Dendritic cell treated with granulocyte-macrophage colony-stimulating factor and Interleukin-4, amounts not matched to agents 40 ng/mL and 50 ng/mL, for 4 days (primary cell): ENCODE measurements at regions not wholly inside any gene's neighbourhood (a gene's known extent, or its start where the extent isn't known, plus 50 kb on each side); places are given as distances from the start of the nearest gene placed in this dataset.
A peak's percentile ranks its signal among the peaks of the same experiment; 100 is the strongest.

Source experiments
- H3K27ac Mint-ChIP-seq: one replicate; pipeline ENCODE4 v1.8.0; 2022; ENCODE audit warnings: mild to moderate bottlenecking, mixed read lengths
- H3K27me3 Mint-ChIP-seq: one replicate; pipeline ENCODE4 v1.8.0; 2022; ENCODE audit warnings: mild to moderate bottlenecking, mixed read lengths
- H3K36me3 Mint-ChIP-seq: one replicate; pipeline ENCODE4 v1.8.0; 2022; ENCODE audit warnings: low read depth, mixed read lengths
- H3K4me1 Mint-ChIP-seq: one replicate; pipeline ENCODE4 v1.8.0; 2022; ENCODE audit warnings: low read depth, mixed read lengths
- H3K4me3 Mint-ChIP-seq: one replicate; pipeline ENCODE4 v1.8.0; 2022; ENCODE audit warnings: mild to moderate bottlenecking, moderate library complexity, mixed read lengths
- H3K9me3 Mint-ChIP-seq: one replicate; pipeline ENCODE4 v1.8.0; 2022; ENCODE audit warnings: mixed read lengths
- intact Hi-C: fragments of 100-400 bp; cut with micrococcal nuclease; formaldehyde crosslinking; loops from one replicate; pipeline ENCODE4 v1.15.0; 2022

DNA sequence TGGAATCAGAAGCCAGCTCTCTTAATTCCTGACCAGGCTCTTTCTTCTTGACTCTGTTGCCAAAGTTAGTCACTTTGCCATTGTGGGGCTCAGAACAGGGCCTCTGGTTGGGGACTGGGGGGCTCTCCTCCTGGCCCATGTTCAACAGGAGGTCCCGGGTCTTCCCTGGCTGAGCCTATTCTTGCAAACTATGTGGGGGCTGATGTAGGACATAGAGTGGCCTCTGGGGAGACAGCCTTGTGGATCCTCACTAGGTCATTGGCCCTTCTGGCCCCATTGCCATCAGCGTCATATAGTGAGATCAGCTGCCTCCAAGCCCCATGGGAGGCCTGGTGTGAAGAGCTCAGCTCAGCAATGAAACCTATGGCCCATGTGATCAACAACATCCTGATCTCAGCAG lies 77.6 kb upstream of the LEP start:
- Mint-ChIP-seq H3K27ac (no peak overlapping the region), H3K9me3 (no peaks in the 10 kb centered on the region), H3K4me3 (no peak overlapping the region), H3K36me3 (no peaks in the 10 kb centered on the region), H3K27me3 (peaks cover 82% of the 10 kb centered on the region), H3K4me1 (peaks cover 19% of the 10 kb centered on the region)
- intact Hi-C loops = no loop called here

DNA sequence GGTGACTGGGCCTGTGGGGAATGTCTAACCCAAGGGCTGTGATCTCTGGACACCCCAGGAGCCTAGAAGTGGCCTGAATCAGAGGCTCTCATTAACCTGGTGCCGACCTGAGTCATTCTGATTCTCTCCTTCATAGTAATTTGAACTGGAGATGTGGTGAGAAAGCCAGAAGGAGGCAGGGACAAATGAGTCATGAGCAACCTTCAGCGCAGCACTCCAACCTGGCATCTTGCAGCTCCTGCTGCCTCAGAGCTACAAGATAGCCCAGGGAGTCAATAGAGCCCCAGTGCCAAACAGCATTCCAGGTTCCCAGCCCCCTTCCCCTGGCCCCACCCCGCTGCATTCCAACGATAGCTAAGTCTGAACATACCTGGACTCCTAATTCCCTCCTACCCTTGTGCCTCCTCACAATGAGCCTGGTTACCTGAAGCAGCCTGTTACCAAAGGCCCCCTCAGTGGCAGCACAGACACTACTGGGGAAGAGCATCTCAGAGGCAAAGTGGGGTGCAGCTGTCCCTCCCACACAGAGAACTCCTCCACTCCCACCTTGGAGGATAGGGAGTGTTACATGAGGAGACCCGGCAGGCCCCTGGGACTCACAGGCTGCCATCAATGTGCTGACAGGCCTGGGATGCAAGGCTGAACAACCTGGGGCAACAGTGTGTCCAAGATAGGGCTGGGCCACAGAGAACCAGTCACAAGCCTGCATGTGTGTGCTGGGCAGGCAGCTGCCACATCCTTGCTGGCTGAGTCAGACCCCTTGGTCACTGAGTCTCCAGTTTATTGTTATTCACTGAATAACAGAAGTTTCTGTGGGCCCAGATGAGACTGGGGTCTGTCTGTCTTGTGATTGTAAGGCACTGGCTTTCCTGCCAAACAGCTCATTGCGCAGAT lies 76.8 kb upstream of the LEP start:
- Mint-ChIP-seq H3K4me3 (no peak overlapping the region), H3K4me1 (peaks cover 23% of the 10 kb centered on the region), H3K36me3 (no peaks in the 10 kb centered on the region), H3K27me3 (peaks cover 87% of the 10 kb centered on the region), H3K9me3 (no peaks in the 10 kb centered on the region), H3K27ac (no peak overlapping the region)
- intact Hi-C loops = no loop called here

DNA sequence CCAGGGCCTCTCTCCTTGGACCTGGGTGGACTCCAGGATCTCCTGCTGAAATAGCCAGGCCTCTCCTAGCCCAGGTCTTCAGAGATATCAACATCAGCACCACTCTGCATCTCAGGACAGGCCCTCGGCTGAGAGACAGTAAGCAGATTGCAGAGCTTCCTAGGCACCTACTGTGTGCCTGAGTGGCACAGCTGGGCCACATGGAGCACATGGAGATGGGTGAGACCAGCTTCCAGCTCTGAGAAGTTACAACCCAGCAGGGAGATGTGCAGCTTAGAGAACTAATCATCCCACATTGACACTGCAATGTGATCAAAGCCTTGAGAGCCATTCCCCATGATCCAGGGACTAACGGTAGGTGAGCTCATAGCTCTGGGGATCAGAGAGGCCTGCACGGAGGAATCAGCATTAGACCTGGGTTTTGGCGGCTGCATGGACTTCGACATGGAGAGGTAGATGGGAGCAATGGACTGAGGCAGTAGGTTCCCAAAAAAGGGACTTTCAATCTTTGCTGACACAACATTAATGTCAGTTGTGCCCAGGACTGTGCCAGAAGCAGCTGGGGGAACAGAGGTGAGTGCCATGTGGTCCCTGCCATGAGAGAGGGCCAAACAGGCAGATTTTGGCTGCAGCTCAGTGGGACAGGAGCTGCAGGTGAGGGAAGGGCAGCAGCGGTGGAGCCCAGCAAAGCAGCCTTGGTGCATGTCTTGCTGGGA lies 76.0 kb upstream of the LEP start:
- Mint-ChIP-seq H3K9me3 (no peaks in the 10 kb centered on the region), H3K27ac (no peak overlapping the region), H3K36me3 (no peaks in the 10 kb centered on the region), H3K27me3 (peaks cover 88% of the 10 kb centered on the region), H3K4me1 (peaks cover 23% of the 10 kb centered on the region), H3K4me3 (no peak overlapping the region)
- intact Hi-C loops = no loop called here

DNA sequence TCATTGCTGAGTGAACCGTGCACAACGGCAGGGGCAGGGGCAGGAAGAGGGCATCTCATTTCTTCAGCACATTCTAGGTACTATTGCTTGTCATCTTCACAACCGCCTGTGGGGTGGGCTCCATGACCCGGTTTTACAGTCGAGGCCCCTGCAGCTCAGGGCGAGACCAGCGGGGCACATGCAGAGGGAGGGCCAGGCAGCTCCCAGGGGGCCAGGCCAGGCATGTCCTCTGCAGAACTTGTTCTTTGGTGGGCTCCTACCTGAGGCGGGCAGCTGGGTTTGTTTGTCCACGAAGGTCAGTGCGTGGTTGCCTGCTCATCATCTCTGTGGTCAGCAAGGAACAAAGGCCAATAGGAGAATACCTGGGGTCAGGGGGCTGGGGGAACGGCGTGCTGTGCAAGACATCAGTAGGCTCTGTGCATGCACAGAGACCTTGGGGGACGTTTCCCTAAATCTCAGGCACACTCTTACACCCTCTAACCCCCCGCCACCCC lies 75.1 kb upstream of the LEP start:
- no peak overlapping the region for H3K4me3 Mint-ChIP-seq
- peaks cover 90% of the 10 kb centered on the region for H3K27me3 Mint-ChIP-seq
- no peaks in the 10 kb centered on the region for H3K36me3 Mint-ChIP-seq
- peaks cover 23% of the 10 kb centered on the region for H3K4me1 Mint-ChIP-seq
- intact Hi-C loops = no loop called here
- H3K27ac Mint-ChIP-seq = no peak overlapping the region
- no peaks in the 10 kb centered on the region for H3K9me3 Mint-ChIP-seq

DNA sequence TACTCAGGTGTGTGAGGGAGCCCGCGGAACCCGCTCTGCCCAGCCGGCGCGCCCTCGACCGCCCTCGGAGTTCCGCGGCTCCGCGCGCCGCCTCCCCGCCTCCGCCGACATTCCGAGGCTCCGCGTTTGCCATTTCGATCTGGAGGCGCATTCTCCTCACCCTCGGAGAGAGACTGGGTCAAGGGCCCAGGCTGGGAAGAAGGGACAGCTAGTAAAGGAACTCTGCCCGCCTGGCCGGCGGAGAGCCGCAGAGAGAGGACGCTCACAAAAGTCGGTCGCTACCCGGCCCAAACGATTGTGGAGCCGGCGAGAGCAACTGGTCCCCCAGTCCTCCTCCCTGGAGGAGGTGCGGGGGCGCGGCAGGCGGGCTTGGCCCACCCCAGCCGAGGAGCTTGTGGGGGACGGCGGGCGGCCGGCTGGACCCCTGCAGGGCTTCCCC lies 74.5 kb upstream of the LEP start:
- H3K36me3 Mint-ChIP-seq = no peaks in the 10 kb centered on the region
- peak overlapping the region; percentile 76 for H3K4me3 Mint-ChIP-seq
- H3K4me1 Mint-ChIP-seq = peaks cover 23% of the 10 kb centered on the region
- no peak overlapping the region for H3K27ac Mint-ChIP-seq
- peaks cover 91% of the 10 kb centered on the region for H3K27me3 Mint-ChIP-seq
- intact Hi-C loops = no loop called here
- no peaks in the 10 kb centered on the region for H3K9me3 Mint-ChIP-seq

DNA sequence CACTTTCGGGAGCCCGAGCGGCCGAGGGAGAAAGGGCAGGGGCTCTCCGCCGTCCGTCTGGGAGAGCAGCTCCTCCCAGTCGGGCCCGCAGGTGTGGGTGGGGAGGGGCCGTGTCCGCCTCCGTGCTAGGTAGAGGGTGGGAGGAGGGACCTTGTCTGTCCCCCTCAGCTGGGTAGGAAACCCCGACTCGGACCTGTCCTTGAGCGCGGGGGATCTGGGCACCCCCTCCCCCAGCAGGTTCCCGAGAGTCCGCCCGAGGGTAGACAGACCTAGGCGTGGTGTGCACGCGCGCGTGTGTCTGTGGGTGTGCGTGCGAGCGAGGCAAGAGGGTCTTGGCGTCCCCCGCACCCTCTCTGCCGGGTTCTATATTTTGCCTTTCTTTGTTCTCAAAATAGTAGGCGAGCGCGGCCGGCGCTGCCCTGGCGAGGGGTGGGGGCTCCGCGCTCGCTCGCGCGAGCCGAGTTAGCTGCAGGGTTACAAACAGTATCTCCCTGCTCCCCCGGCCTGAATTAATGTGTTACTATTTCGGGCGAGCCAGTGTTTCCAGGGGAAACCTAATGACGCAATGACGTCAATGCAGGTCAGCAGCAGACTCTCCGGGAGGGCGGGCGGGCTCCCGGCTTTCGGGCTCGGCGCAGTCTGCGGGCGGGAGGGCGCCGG lies 73.9 kb upstream of the LEP start:
- Mint-ChIP-seq H3K27me3 (peaks cover 92% of the 10 kb centered on the region), H3K36me3 (no peaks in the 10 kb centered on the region), H3K9me3 (no peaks in the 10 kb centered on the region), H3K4me3 (peak overlapping the region; percentile 76), H3K4me1 (peaks cover 27% of the 10 kb centered on the region), H3K27ac (no peak overlapping the region)
- intact Hi-C loops = no loop called here

DNA sequence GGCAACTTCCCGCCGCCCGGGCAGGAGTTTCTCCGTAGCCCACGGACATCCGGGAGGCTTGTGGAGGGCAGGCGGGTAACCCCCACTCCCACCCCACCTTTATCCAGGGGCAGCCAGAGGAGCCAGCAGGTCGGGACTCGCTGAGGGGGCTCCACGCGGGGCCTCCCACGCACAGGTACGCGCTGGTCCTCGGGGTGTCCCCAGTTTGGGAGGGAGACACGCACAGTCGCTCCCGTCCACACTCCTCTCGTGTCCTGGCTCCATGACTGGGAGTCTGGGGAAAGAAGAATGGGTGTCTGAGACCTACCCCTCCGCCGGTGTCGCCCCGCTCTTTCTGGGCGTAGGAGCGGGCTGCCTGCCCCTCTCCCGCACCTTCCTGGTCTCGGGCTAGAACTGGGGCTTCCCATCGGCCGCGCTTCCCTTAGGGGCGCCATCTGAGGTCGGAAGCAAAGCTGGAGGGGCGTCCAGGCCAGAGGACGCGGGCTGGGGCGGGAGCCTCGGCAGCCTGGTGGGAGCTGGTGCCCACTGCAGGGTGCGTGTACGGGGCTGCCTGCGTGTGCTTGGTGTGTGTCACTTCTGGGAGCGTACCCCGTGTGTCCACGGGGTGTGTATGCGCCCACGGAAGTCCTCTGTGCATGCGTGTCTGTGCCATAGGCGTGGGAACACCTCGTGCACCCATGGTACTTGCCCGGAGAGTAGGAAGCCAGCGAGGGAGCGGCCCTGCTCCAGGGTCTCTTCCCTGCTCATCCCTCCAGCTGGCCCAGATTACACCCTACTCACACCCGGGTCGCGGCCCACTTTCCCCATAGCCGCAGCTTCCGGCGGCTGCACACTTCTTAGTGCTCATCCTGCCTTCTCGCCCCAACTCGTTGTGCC lies 73.0 kb upstream of the LEP start:
- Mint-ChIP-seq H3K4me1 (peaks cover 30% of the 10 kb centered on the region), H3K36me3 (no peaks in the 10 kb centered on the region), H3K27me3 (peaks cover 90% of the 10 kb centered on the region), H3K4me3 (peak overlapping the region; percentile 58), H3K27ac (no peak overlapping the region), H3K9me3 (no peaks in the 10 kb centered on the region)
- intact Hi-C loops = no loop called here

DNA sequence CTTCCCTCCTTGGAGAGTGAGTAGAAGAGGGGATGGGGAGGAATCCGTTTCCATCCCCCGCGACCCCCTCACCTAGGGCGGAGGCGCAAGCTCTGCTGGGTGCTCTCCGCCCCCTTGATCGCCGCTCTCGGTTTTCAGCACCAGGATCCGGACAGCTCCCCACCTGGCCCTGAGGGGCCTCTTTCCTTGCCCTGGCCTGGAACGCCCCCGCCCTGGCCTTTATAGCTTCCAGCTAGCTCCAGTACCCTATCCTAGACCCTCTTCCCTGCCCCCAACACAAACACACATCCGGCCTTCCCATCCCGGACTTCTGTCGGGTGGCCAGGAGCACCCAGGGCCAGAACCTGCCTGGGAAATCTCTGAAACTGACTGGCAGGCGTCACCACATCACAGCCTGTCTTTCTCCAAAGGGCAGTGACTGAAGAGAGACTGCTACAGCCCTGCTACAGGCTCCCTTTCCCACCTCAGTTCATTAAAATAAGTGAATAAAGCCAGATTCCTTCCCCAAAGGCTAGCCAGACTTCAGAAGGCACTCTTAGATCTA lies 72.3 kb upstream of the LEP start:
- H3K4me3 Mint-ChIP-seq = no peak overlapping the region
- intact Hi-C loops = no loop called here
- H3K27ac Mint-ChIP-seq = no peak overlapping the region
- H3K9me3 Mint-ChIP-seq = no peaks in the 10 kb centered on the region
- H3K4me1 Mint-ChIP-seq = peaks cover 30% of the 10 kb centered on the region
- no peaks in the 10 kb centered on the region for H3K36me3 Mint-ChIP-seq
- H3K27me3 Mint-ChIP-seq = peaks cover 87% of the 10 kb centered on the region

DNA sequence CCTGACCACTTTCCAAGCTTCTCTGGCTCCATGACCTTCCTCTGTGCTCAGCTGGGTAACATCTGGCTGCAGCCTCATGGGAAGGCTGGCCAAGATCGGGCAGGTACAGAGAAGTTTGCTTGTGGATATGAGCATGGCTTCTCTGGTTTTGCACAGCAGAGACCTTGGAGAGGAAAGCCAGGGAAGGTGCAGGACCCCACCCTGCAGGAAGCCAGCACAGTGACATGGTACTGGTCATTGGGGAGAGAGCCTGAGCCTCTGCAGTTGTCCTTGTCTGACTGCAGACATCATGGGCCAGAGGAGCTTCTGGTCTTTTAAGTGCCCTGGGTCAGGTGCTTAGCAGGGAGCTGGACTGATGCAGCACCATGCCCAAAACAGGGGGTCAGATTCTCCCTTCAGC lies 70.6 kb upstream of the LEP start:
- Mint-ChIP-seq H3K4me1 (peaks cover 46% of the 10 kb centered on the region), H3K27ac (no peak overlapping the region), H3K36me3 (no peaks in the 10 kb centered on the region), H3K27me3 (peaks cover 78% of the 10 kb centered on the region), H3K9me3 (no peaks in the 10 kb centered on the region), H3K4me3 (no peak overlapping the region)
- intact Hi-C loops = no loop called here

DNA sequence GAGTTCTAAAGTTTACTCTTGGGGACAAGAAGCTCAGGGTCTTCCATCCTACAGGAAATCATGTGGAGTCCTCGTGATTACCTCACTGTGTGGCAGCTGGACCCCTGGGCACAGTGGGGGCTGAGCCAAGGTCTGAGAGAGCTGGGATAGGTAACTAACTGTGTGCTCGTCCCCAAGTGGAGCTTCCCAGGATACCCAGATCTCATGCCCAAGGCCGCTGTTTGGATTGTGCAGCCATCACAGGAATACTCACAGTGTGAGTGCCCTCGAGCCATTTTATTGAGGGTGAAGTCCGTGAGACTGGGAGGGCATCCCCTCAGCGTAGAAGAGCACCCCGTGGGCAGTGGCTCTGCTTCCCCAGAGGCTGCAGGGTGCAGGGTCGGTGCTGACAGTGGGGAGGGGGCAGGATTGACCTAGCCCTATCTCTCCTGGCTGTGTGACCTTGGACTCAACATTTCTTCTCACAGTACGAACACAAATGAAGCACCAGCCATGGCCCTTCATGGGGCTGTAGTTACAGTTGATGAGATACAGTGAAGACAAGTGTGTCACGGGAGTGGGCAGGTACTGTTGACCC lies 69.6 kb upstream of the LEP start:
- Mint-ChIP-seq H3K27me3 (peaks cover 70% of the 10 kb centered on the region), H3K36me3 (no peaks in the 10 kb centered on the region), H3K4me3 (no peak overlapping the region), H3K9me3 (no peaks in the 10 kb centered on the region), H3K27ac (no peak overlapping the region), H3K4me1 (peaks cover 45% of the 10 kb centered on the region)
- intact Hi-C loops = no loop called here

DNA sequence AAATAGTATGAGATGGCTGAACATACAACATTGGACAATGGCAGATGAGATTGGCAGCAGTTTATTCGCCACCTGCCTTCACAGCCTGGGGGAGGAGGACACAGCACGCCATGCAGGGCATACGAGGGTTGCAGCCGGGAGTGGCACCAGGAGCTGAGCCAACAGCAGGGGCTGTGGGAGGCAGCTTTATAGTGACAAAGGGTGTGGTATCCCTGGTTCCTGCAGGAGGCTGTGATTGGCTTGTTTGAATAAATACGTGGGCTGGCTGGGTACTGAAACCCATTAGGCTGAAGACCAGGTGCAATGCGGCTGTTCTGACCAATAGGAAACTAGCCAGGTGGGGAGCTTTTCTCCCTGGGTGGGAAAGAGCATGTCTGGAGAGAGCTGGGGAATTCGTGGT lies 68.9 kb upstream of the LEP start:
- no peaks in the 10 kb centered on the region for H3K36me3 Mint-ChIP-seq
- intact Hi-C loops = no loop called here
- H3K27me3 Mint-ChIP-seq = peaks cover 70% of the 10 kb centered on the region

DNA sequence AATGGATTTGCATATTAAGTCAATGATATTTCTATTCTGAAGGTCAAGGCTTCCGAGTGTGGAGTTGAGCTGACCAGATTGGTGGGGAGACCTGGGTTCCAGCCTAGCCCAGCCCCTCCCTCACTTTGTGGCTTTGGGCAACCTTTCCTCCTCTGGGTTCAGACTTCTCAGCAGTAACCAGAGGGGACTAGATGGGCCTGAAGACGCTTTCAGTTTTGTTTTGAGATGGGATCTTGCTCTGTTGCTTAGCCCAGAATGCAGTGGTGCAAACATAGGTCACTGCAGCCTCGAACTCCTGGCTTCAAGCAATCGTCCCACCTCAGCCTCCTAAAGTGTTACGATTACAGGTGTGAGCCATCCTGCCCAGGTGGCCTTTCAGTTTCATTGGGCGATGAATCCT lies 68.1 kb upstream of the LEP start:
- Mint-ChIP-seq H3K36me3 (no peaks in the 10 kb centered on the region), H3K27me3 (peaks cover 69% of the 10 kb centered on the region), H3K9me3 (no peaks in the 10 kb centered on the region), H3K4me1 (peaks cover 47% of the 10 kb centered on the region), H3K4me3 (no peak overlapping the region), H3K27ac (no peak overlapping the region)
- intact Hi-C loops = no loop called here

More for the DNA sequence above, 68.9 kb upstream of the LEP start:
- peaks cover 45% of the 10 kb centered on the region for H3K4me1 Mint-ChIP-seq
- no peak overlapping the region for H3K27ac Mint-ChIP-seq
- H3K4me3 Mint-ChIP-seq = no peak overlapping the region
- H3K9me3 Mint-ChIP-seq = no peaks in the 10 kb centered on the region

DNA sequence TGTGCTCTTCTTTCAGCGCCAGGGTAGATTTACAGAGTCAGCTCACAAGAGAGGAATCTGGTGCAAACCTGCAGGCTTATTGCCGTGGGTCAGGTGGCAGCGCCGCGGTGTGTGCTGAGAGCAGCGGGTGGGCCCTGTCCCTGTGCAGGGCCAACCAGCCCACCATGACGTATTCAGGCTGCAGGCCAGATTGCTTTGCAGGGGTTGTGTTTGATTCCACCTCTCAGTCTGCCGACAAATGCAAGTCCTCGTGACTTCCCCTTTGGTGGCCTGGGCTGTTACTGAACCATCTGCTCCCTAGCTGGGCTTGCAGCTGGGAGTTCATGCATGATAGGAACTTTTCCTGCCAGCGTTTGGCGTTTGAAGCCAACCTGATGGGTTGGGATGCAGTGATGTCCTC lies 66.7 kb upstream of the LEP start:
- no peak overlapping the region for H3K4me3 Mint-ChIP-seq
- H3K27me3 Mint-ChIP-seq = peaks cover 58% of the 10 kb centered on the region
- intact Hi-C loops = no loop called here
- no peak overlapping the region for H3K27ac Mint-ChIP-seq
- no peaks in the 10 kb centered on the region for H3K36me3 Mint-ChIP-seq
- peaks cover 52% of the 10 kb centered on the region for H3K4me1 Mint-ChIP-seq
- H3K9me3 Mint-ChIP-seq = no peaks in the 10 kb centered on the region
